Right ventricle myocardium superior (tissue), 1 donor: ENCODE measurements at regions not wholly inside any gene's neighbourhood (a gene's known extent, or its start where the extent isn't known, plus 50 kb on each side); places are given as distances from the start of the nearest gene placed in this dataset.
"Not testable (repeated sequence)": the region's sequence is repeated elsewhere in the genome, so short reads cannot be mapped to it uniquely, and the experiment has no call there.

ENCODE experiments used
- ATAC-seq: fragments of 200-7000 bp; cut with Tn5 transposase; one replicate; pipeline ENCODE4 v1.9.1; 2020; ENCODE audit warnings: mild to moderate bottlenecking; ENCODE audit not compliant: poor library complexity
- DNase-seq: peaks from one replicate; pipeline ENCODE4 v3.0.0-alpha.2; 2020
- intact Hi-C: fragments of 100-400 bp; cut with DNase I; formaldehyde crosslinking; loops from one replicate; pipeline ENCODE4 v1.11.2; 2022
- donor health status: DM: no; HTN: yes; CAD: no; lungs with severe emphysema.

- DNase-seq, ATAC-seq: not testable (repeated sequence)
- intact Hi-C loops: loop anchor here (2.0 to 5.0 kb wide), 2 partner anchors 330 to 901 kb away; partner anchors contain the start of gene OR2H2
These were observed 160.9 kb downstream of the GPX5 start for GRCh38 chr6:28686446-28687027.

GRCh38 chr6:28687309-28687981 is 161.8 kb downstream of the GPX5 start:
- DNase-seq: not testable (repeated sequence)

GRCh38 chr6:28691991-28692390 is 166.3 kb downstream of the GPX5 start:
- DNase-seq, intact Hi-C loops, ATAC-seq: not testable (repeated sequence)

More at GRCh38 chr6:28687309-28687981, 161.8 kb downstream of the GPX5 start:
- intact Hi-C loops: loop anchor here (2.0 to 5.0 kb wide), 2 partner anchors 329 to 900 kb away; partner anchors contain the start of gene OR2H2
- ATAC-seq: not testable (repeated sequence)

- ATAC-seq (no peak), DNase-seq (no peak)
- intact Hi-C loops: no loop called here
These were observed 167.5 kb downstream of the GPX5 start for GRCh38 chr6:28693033-28693750.

GRCh38 chr6:28693751-28694443 is 168.2 kb downstream of the GPX5 start:
- ATAC-seq (no peak), DNase-seq (no peak)
- intact Hi-C loops: no loop called here

- intact Hi-C loops: no loop called here
- DNase-seq: no peak
- no peak for ATAC-seq
These were observed 170.0 kb downstream of the GPX5 start for GRCh38 chr6:28695715-28696114.

GRCh38 chr6:28696167-28696566 is 170.5 kb downstream of the GPX5 start:
- no peak for DNase-seq
- ATAC-seq: no peak
- intact Hi-C loops: no loop called here

GRCh38 chr6:28696682-28697081 is 171.0 kb downstream of the GPX5 start:
- intact Hi-C loops: no loop called here
- DNase-seq (no peak), ATAC-seq (no peak)

GRCh38 chr6:28707387-28708282 is 182.0 kb downstream of the GPX5 start:
- no peak for ATAC-seq
- no peak for DNase-seq
- intact Hi-C loops: no loop called here

GRCh38 chr6:28709478-28710349 is 184.0 kb downstream of the GPX5 start:
- ATAC-seq (no peak), DNase-seq (no peak)
- intact Hi-C loops: no loop called here

GRCh38 chr6:28710466-28711191 is 184.9 kb downstream of the GPX5 start:
- ATAC-seq (no peak), DNase-seq (no peak)
- intact Hi-C loops: no loop called here

- ATAC-seq: no peak
- intact Hi-C loops: no loop called here
These were observed 185.6 kb downstream of the GPX5 start for GRCh38 chr6:28711325-28711724.

GRCh38 chr6:28711788-28712341 is 186.2 kb downstream of the GPX5 start:
- ATAC-seq (no peak), DNase-seq (no peak)
- intact Hi-C loops: no loop called here

More at GRCh38 chr6:28711325-28711724, 185.6 kb downstream of the GPX5 start:
- DNase-seq: no peak

GRCh38 chr6:28712982-28713381 is 187.3 kb downstream of the GPX5 start:
- ATAC-seq: no peak

GRCh38 chr6:28719275-28719940 is 193.7 kb downstream of the GPX5 start:
- intact Hi-C loops: no loop called here
- DNase-seq: no peak
- ATAC-seq: no peak

More at GRCh38 chr6:28712982-28713381, 187.3 kb downstream of the GPX5 start:
- intact Hi-C loops: no loop called here
- DNase-seq: no peak
